ENCODE measurements at regions not wholly inside any gene's neighbourhood (a gene's known extent, or its start where the extent isn't known, plus 50 kb on each side); places are given as distances from the start of the nearest gene placed in this dataset.
"Not testable (repeated sequence)": the region's sequence is repeated elsewhere in the genome, so short reads cannot be mapped to it uniquely, and the experiment has no call there.

GRCh38 chr5:8730194-8730593 lies 815.7 kb downstream of the SEMA5A start:
- ATAC-seq (no peak), DNase-seq (no peak)
- Mint-ChIP-seq H3K4me3 (no peak overlapping the region), H3K27ac (no peak overlapping the region), H3K9me3 (no peaks in the 10 kb centered on the region), H3K36me3 (ENCODE audit: low read depth) (no peaks in the 10 kb centered on the region), H3K27me3 (no peaks in the 10 kb centered on the region), H3K4me1 (no peaks in the 10 kb centered on the region)

DNA sequence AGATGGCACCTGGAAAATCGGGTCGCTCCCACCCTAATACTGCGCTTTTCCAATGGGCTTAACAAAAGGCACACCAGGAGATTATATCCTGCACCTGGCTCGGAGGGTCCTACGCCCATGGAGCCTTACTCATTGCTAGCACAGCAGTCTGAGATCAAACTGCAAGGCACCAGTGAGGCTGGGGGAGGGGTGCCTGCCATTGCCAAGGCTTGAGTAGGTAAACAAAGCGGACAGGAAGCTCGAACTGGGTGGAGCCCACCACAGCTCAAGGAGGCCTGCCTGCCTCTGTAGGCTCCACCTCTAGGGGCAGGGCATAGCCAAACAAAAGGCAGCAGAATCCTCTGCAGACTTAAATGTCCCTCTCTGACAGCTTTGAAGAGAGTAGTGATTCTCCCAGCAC lies 814.8 kb downstream of the SEMA5A start:
- not testable (repeated sequence) for H3K27me3 Mint-ChIP-seq; H3K9me3 Mint-ChIP-seq; H3K27ac Mint-ChIP-seq; H3K4me1 Mint-ChIP-seq; ATAC-seq; H3K4me3 Mint-ChIP-seq; DNase-seq; H3K36me3 Mint-ChIP-seq (ENCODE audit: low read depth)

DNA sequence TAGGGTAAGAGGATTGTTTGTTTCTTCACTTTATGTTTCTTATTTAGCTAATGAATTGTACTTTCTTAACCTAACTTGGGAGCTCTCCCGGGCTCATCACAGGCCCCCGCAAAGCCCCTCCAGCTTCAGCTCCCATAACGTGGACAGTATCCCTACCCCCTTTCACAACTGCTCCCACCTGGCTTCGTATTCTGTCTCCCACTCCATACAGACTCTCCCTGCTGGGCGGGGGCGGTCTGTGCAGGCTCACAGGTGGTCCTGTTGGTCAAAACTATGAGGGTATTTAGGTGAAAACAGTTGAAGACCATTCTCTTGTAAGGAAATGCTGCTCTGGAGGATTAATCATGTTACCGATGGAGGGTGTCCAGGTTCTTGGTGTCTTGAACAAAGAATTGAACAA lies 805.3 kb downstream of the SEMA5A start:
- DNase-seq: no peak
- peaks cover 19% of the 10 kb centered on the region for H3K9me3 Mint-ChIP-seq
- no peaks in the 10 kb centered on the region for H3K4me1 Mint-ChIP-seq
- no peaks in the 10 kb centered on the region for H3K27me3 Mint-ChIP-seq
- H3K27ac Mint-ChIP-seq: no peak overlapping the region
- no peak for ATAC-seq
- H3K36me3 Mint-ChIP-seq (ENCODE audit: low read depth): no peaks in the 10 kb centered on the region
- H3K4me3 Mint-ChIP-seq: no peak overlapping the region

DNA sequence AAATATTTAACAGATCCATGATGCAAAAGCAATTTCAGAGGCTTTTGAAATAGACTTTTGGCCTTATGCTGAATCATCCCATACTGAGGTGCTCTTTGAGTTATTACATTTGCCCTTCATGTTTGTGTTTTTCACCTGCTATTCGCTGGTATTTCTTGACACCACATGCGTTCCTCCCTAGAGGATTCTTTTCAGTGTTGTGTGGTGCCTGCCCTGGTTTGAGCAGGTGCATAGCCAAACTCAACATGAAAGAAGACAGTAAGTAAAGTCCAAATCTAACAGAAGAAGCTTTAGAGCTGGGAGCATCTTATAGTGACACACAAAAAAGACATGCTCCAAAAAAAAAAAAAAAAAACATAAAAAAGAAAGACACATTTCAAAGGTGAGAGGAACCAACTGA lies 796.3 kb downstream of the SEMA5A start:
- peaks cover 4% of the 10 kb centered on the region for H3K9me3 Mint-ChIP-seq
- no peak overlapping the region for H3K27ac Mint-ChIP-seq
- no peaks in the 10 kb centered on the region for H3K27me3 Mint-ChIP-seq
- DNase-seq: no peak
- no peaks in the 10 kb centered on the region for H3K36me3 Mint-ChIP-seq (ENCODE audit: low read depth)
- no peaks in the 10 kb centered on the region for H3K4me1 Mint-ChIP-seq
- no peak for ATAC-seq
- H3K4me3 Mint-ChIP-seq: no peak overlapping the region

DNA sequence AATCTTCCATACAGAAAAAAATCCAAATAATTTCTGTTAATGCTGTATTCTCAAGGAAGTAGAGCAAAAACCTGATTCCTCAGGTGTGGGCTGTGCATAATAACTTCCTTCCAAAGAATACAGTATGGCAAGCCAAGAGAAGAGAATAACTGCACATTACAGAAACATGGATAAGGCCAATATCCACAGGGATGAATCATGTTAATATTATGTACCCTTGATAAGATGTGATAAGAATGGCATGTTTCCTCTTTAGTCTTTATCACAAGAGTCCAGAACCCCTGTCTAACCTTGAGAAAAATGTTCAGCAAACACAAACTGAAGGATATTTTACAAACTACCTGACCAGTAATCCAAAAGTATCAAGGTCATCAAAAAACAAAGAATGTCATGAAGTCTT lies 795.8 kb downstream of the SEMA5A start:
- ATAC-seq (no peak), DNase-seq (no peak)
- Mint-ChIP-seq H3K4me3 (no peak overlapping the region), H3K4me1 (no peaks in the 10 kb centered on the region), H3K36me3 (ENCODE audit: low read depth) (no peaks in the 10 kb centered on the region), H3K27me3 (no peaks in the 10 kb centered on the region), H3K9me3 (peaks cover 4% of the 10 kb centered on the region), H3K27ac (no peak overlapping the region)

DNA sequence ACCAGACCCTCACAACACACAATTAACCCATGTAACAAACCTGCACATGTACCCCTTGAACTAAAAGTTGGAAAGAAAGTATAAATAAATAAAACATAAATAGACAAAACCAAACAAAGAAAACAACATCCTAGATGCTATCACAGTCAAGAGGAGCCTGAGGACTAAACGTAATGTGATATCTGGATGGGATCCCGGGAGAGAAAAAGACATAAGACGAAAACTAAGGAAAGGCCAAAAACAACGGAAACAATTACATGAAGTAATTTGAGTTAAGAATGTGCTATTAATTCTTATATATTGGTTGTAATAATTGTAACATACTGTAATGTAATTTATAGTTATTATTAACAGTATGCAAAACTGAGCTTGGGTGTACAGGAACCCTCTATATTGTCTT lies 793.9 kb downstream of the SEMA5A start:
- peaks cover 8% of the 10 kb centered on the region for H3K9me3 Mint-ChIP-seq
- no peaks in the 10 kb centered on the region for H3K4me1 Mint-ChIP-seq
- H3K36me3 Mint-ChIP-seq (ENCODE audit: low read depth): no peaks in the 10 kb centered on the region
- H3K27ac Mint-ChIP-seq: no peak overlapping the region
- no peak for ATAC-seq
- H3K27me3 Mint-ChIP-seq: no peaks in the 10 kb centered on the region
- H3K4me3 Mint-ChIP-seq: no peak overlapping the region
- DNase-seq: no peak

DNA sequence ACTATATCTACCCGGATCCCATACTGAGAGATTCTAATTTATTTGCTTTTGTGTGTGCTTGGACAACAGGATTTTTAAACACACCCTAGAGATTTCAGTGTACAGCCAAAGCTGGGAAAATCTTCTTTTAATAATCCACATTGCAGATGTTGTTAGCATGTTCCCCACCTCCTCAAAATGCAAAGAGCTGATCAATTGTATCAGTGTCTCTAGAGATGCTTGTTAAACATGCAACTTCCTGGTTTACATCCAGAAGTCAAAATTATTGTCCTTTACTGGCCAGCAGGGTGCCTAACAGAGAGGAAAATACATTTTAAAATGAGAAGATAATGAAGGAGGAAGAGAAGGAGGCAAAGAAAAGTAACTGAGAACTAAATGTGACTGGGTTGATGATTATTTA lies 793.3 kb downstream of the SEMA5A start:
- H3K9me3 Mint-ChIP-seq: peaks cover 8% of the 10 kb centered on the region
- no peaks in the 10 kb centered on the region for H3K4me1 Mint-ChIP-seq
- DNase-seq: no peak
- ATAC-seq: no peak
- no peaks in the 10 kb centered on the region for H3K36me3 Mint-ChIP-seq (ENCODE audit: low read depth)
- no peak overlapping the region for H3K4me3 Mint-ChIP-seq
- no peaks in the 10 kb centered on the region for H3K27me3 Mint-ChIP-seq
- no peak overlapping the region for H3K27ac Mint-ChIP-seq

- Mint-ChIP-seq H3K9me3 (peaks cover 28% of the 10 kb centered on the region), H3K27ac (no peak overlapping the region), H3K4me3 (no peak overlapping the region), H3K27me3 (no peaks in the 10 kb centered on the region), H3K4me1 (no peaks in the 10 kb centered on the region), H3K36me3 (ENCODE audit: low read depth) (no peaks in the 10 kb centered on the region)
- ATAC-seq (no peak), DNase-seq (no peak)
Measured at GRCh38 chr5:8756498-8757084, 789.3 kb downstream of the SEMA5A start.

GRCh38 chr5:8765886-8766285 lies 780.0 kb downstream of the SEMA5A start:
- no peak overlapping the region for H3K4me3 Mint-ChIP-seq
- no peak overlapping the region for H3K27ac Mint-ChIP-seq
- peaks cover 6% of the 10 kb centered on the region for H3K9me3 Mint-ChIP-seq
- ATAC-seq: no peak
- no peaks in the 10 kb centered on the region for H3K36me3 Mint-ChIP-seq (ENCODE audit: low read depth)
- H3K4me1 Mint-ChIP-seq: no peaks in the 10 kb centered on the region
- no peak for DNase-seq
- no peaks in the 10 kb centered on the region for H3K27me3 Mint-ChIP-seq

DNA sequence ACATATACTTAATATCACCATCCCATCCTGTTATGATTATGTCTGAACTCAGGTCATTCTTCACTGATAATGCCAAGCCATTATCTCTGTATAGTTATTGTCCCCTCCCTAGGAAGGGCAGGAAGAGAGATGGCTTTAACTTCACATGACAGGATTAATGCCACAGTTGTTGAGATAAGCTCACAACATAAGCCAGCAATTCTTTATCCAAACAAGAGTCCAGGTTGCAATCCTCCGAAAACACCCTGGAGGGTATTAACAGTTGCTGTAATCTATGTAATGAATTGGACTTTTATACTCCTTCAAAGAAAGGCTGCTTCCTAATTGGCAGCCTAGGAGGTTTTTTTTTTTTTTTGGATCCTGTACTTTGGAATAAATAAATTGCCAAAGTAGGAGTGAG lies 779.4 kb downstream of the SEMA5A start:
- DNase-seq (no peak), ATAC-seq (no peak)
- Mint-ChIP-seq H3K27ac (no peak overlapping the region), H3K36me3 (ENCODE audit: low read depth) (no peaks in the 10 kb centered on the region), H3K4me3 (no peak overlapping the region), H3K4me1 (no peaks in the 10 kb centered on the region), H3K9me3 (peaks cover under 1% of the 10 kb centered on the region), H3K27me3 (no peaks in the 10 kb centered on the region)

- Mint-ChIP-seq H3K9me3 (no peaks in the 10 kb centered on the region), H3K36me3 (ENCODE audit: low read depth) (no peaks in the 10 kb centered on the region), H3K27ac (no peak overlapping the region), H3K4me1 (no peaks in the 10 kb centered on the region), H3K27me3 (no peaks in the 10 kb centered on the region), H3K4me3 (no peak overlapping the region)
- DNase-seq (no peak), ATAC-seq (no peak)
Measured at GRCh38 chr5:8767111-8767510, 778.8 kb downstream of the SEMA5A start.

DNA sequence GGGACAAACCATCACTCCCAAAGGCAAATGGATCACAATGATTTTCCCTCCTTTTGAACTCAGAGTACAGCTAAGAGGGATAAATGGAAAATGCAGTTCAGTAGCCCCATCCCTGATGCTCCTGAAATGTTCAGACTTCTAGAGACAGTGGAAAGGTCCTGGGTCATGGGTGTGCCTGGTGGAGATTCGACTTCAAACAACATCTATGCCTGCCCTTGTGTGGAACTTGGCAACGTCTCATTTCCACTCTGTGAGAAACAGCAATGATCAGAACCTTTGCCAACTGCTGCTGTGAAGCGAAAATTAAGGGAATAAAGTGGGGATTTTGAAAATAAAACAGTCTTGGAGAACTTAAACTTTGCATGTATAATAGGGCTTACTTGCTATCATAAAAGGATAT lies 778.1 kb downstream of the SEMA5A start:
- Mint-ChIP-seq H3K27ac (no peak overlapping the region), H3K4me1 (no peaks in the 10 kb centered on the region), H3K4me3 (no peak overlapping the region), H3K27me3 (no peaks in the 10 kb centered on the region), H3K9me3 (no peaks in the 10 kb centered on the region), H3K36me3 (ENCODE audit: low read depth) (no peaks in the 10 kb centered on the region)
- no peak for ATAC-seq
- DNase-seq: no peak

DNA sequence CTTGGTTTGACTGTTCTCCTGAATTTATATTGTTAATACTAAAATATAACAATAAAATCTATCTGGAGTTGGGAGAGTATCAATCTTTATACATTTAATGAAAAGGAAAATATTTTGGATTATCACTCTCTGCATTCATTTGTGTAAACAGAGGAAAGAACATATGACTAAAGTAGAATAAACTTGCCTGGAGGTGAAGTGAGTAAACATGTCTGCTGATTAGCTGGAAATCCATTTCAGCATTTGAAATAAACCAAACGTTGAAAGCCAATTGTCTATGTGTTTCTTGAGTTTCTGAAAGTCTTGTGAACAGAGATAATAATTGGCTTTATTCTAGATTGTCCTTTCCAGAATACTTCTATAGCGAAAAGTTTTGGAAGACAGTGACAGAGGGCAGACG lies 776.2 kb downstream of the SEMA5A start:
- no peaks in the 10 kb centered on the region for H3K9me3 Mint-ChIP-seq
- DNase-seq (no peak), ATAC-seq (no peak)
- no peaks in the 10 kb centered on the region for H3K4me1 Mint-ChIP-seq
- H3K4me3 Mint-ChIP-seq: no peak overlapping the region
- no peak overlapping the region for H3K27ac Mint-ChIP-seq
- H3K27me3 Mint-ChIP-seq: no peaks in the 10 kb centered on the region
- no peaks in the 10 kb centered on the region for H3K36me3 Mint-ChIP-seq (ENCODE audit: low read depth)

- DNase-seq: no peak
- H3K27me3 Mint-ChIP-seq: no peaks in the 10 kb centered on the region
- no peak overlapping the region for H3K27ac Mint-ChIP-seq
- H3K4me3 Mint-ChIP-seq: no peak overlapping the region
- H3K4me1 Mint-ChIP-seq: no peaks in the 10 kb centered on the region
- no peaks in the 10 kb centered on the region for H3K9me3 Mint-ChIP-seq
- H3K36me3 Mint-ChIP-seq (ENCODE audit: low read depth): no peaks in the 10 kb centered on the region
- no peak for ATAC-seq
Measured at GRCh38 chr5:8770431-8770830, 775.4 kb downstream of the SEMA5A start.

GRCh38 chr5:8773046-8773615 lies 772.7 kb downstream of the SEMA5A start:
- Mint-ChIP-seq H3K36me3 (ENCODE audit: low read depth) (no peaks in the 10 kb centered on the region), H3K9me3 (no peaks in the 10 kb centered on the region), H3K4me1 (no peaks in the 10 kb centered on the region), H3K27me3 (no peaks in the 10 kb centered on the region), H3K27ac (no peak overlapping the region), H3K4me3 (no peak overlapping the region)
- no peak for ATAC-seq
- DNase-seq: no peak

- no peak for DNase-seq
- H3K27me3 Mint-ChIP-seq: no peaks in the 10 kb centered on the region
- H3K36me3 Mint-ChIP-seq (ENCODE audit: low read depth): no peaks in the 10 kb centered on the region
- no peak for ATAC-seq
- no peaks in the 10 kb centered on the region for H3K4me1 Mint-ChIP-seq
- peaks cover 29% of the 10 kb centered on the region for H3K9me3 Mint-ChIP-seq
- H3K27ac Mint-ChIP-seq: no peak overlapping the region
- H3K4me3 Mint-ChIP-seq: no peak overlapping the region
Measured at GRCh38 chr5:8784692-8785091, 761.2 kb downstream of the SEMA5A start.

All from activated naive CD8-positive, alpha-beta T cell treated with anti-CD3 and anti-CD28 coated beads, Interleukin-2, amount 50 U/mL, for 24 hours (primary cell).